ENCODE measurements at regions not wholly inside any gene's neighbourhood (a gene's known extent, or its start where the extent isn't known, plus 50 kb on each side); places are given as distances from the start of the nearest gene placed in this dataset.

- no peaks in the 10 kb centered on the region for H3K9me3 ChIP-seq
- H3K36me3 ChIP-seq, result no peaks in the 10 kb centered on the region
- H3K4me3 ChIP-seq, result no peak overlapping the region
- DNase-seq (ENCODE audit: low spot score in 2 of 2), result no peak
- WGBS, result 87% methylated on average over 9 of the region's 13 CpGs
- TF ChIP-seq POLR2AphosphoS5 (IDR thresholded peaks at IDR 0.05), result no peak
- no peak for TF ChIP-seq EP300 (IDR thresholded peaks at IDR 0.05)
- no peak for TF ChIP-seq CTCF (IDR thresholded peaks at IDR 0.05)
- no peak for TF ChIP-seq POLR2A (IDR thresholded peaks at IDR 0.05)
- no peaks in the 10 kb centered on the region for H3K27me3 ChIP-seq
- H3K4me1 ChIP-seq, result no peaks in the 10 kb centered on the region
- H3K27ac ChIP-seq, result no peak overlapping the region
Observed at GRCh38 chr16:81174644-81175324, 63.7 kb upstream of the BCO1 start.

- no peaks in the 10 kb centered on the region for H3K36me3 ChIP-seq
- no peaks in the 10 kb centered on the region for H3K4me1 ChIP-seq
- no peaks in the 10 kb centered on the region for H3K27me3 ChIP-seq
- WGBS, result 81% methylated on average over 12 of the region's 13 CpGs
- DNase-seq (ENCODE audit: low spot score in 2 of 2), result no peak
- TF ChIP-seq POLR2AphosphoS5 (IDR thresholded peaks at IDR 0.05) (no peak), CTCF (IDR thresholded peaks at IDR 0.05) (no peak), POLR2A (IDR thresholded peaks at IDR 0.05) (no peak), EP300 (IDR thresholded peaks at IDR 0.05) (no peak)
- no peaks in the 10 kb centered on the region for H3K9me3 ChIP-seq
- no peak overlapping the region for H3K4me3 ChIP-seq
- no peak overlapping the region for H3K27ac ChIP-seq
Observed at GRCh38 chr16:81172769-81173658, 65.5 kb upstream of the BCO1 start.

DNA sequence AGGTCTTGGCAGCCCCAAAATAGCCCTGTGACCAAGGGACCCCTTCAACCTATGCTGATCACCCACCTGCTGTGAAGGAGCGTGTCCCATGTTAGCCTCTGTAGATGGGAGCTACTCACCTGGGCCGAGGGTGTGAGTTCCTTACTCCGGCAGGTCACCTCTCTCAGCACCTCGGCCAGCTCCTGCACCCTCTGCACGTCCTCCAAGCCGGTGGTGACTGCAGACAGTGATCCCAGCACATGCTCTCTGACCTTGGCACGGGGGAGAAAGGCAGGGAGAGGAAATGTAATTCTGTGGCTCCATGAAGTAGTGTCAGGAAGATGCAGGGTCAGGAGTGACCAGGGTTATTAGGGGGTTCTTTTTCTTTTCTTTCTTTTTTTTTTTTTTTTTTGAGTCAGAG is 67.7 kb upstream of the BCO1 start:
- TF ChIP-seq POLR2AphosphoS5 (IDR thresholded peaks at IDR 0.05), result no peak
- TF ChIP-seq POLR2A (IDR thresholded peaks at IDR 0.05), result no peak
- no peak for TF ChIP-seq CTCF (IDR thresholded peaks at IDR 0.05)
- no peak for TF ChIP-seq EP300 (IDR thresholded peaks at IDR 0.05)
- Histone ChIP-seq H3K4me1 (no peaks in the 10 kb centered on the region), H3K36me3 (no peaks in the 10 kb centered on the region), H3K27ac (no peak overlapping the region), H3K4me3 (no peak overlapping the region), H3K9me3 (no peaks in the 10 kb centered on the region), H3K27me3 (no peaks in the 10 kb centered on the region)
- WGBS, result 51% methylated on average over 7 of the region's 7 CpGs
- DNase-seq (ENCODE audit: low spot score in 2 of 2), result no peak

- no peak for DNase-seq (ENCODE audit: low spot score in 2 of 2)
- Histone ChIP-seq H3K27ac (no peak overlapping the region), H3K27me3 (no peaks in the 10 kb centered on the region), H3K9me3 (no peaks in the 10 kb centered on the region), H3K4me3 (no peak overlapping the region), H3K36me3 (no peaks in the 10 kb centered on the region), H3K4me1 (no peaks in the 10 kb centered on the region)
- 92% methylated on average over 1 of the region's 1 CpG for WGBS
- TF ChIP-seq POLR2AphosphoS5 (IDR thresholded peaks at IDR 0.05) (no peak), POLR2A (IDR thresholded peaks at IDR 0.05) (no peak), CTCF (IDR thresholded peaks at IDR 0.05) (no peak), EP300 (IDR thresholded peaks at IDR 0.05) (no peak)
Observed at GRCh38 chr16:81168406-81168805, 70.1 kb upstream of the BCO1 start.

GRCh38 chr16:81167851-81168250 is 70.6 kb upstream of the BCO1 start:
- TF ChIP-seq POLR2AphosphoS5 (IDR thresholded peaks at IDR 0.05) (no peak), EP300 (IDR thresholded peaks at IDR 0.05) (no peak), CTCF (IDR thresholded peaks at IDR 0.05) (no peak), POLR2A (IDR thresholded peaks at IDR 0.05) (no peak)
- DNase-seq (ENCODE audit: low spot score in 2 of 2), result no peak
- no peak overlapping the region for H3K4me3 ChIP-seq
- H3K36me3 ChIP-seq, result no peaks in the 10 kb centered on the region
- H3K27me3 ChIP-seq, result no peaks in the 10 kb centered on the region
- H3K4me1 ChIP-seq, result no peaks in the 10 kb centered on the region
- H3K27ac ChIP-seq, result no peak overlapping the region
- no peaks in the 10 kb centered on the region for H3K9me3 ChIP-seq
- 81% methylated on average over 6 of the region's 6 CpGs for WGBS

Data from suprapubic skin (tissue), 4 donors.